MV-4-11 (cell line): ENCODE measurements at regions not wholly inside any gene's neighbourhood (a gene's known extent, or its start where the extent isn't known, plus 50 kb on each side); places are given as distances from the start of the nearest gene placed in this dataset.

Experiments used
- DNase-seq: peaks from one replicate; lab custom pipeline; 2025; lab: John Stamatoyannopoulos, UW

GRCh38 chr4:62360156-62360545 is 1160.0 kb downstream of the ADGRL3 start:
- no peak for DNase-seq

- DNase-seq, result no peak
Measured at GRCh38 chr4:62359441-62360155, 1159.5 kb downstream of the ADGRL3 start.

- no peak for DNase-seq
Measured at GRCh38 chr4:62344915-62345314, 1144.8 kb downstream of the ADGRL3 start.

- no peak for DNase-seq
Measured at GRCh38 chr4:62344474-62344873, 1144.3 kb downstream of the ADGRL3 start.

GRCh38 chr4:62342346-62342745 is 1142.2 kb downstream of the ADGRL3 start:
- DNase-seq, result no peak

- no peak for DNase-seq
Measured at GRCh38 chr4:62328526-62328925, 1128.4 kb downstream of the ADGRL3 start.

- DNase-seq, result no peak
Measured at GRCh38 chr4:62327612-62328297, 1127.6 kb downstream of the ADGRL3 start.

GRCh38 chr4:62324215-62324614 is 1124.1 kb downstream of the ADGRL3 start:
- no peak for DNase-seq

- DNase-seq, result no peak
Measured at GRCh38 chr4:62320612-62321011, 1120.5 kb downstream of the ADGRL3 start.

GRCh38 chr4:62302710-62303109 is 1102.6 kb downstream of the ADGRL3 start:
- no peak for DNase-seq

GRCh38 chr4:62301500-62301899 is 1101.4 kb downstream of the ADGRL3 start:
- no peak for DNase-seq

- no peak for DNase-seq
Measured at GRCh38 chr4:62293551-62293950, 1093.4 kb downstream of the ADGRL3 start.

- DNase-seq, result no peak
Measured at GRCh38 chr4:62292911-62293310, 1092.8 kb downstream of the ADGRL3 start.

- no peak for DNase-seq
Measured at GRCh38 chr4:62288808-62289541, 1088.8 kb downstream of the ADGRL3 start.

- DNase-seq, result no peak
Measured at GRCh38 chr4:62285026-62285425, 1084.9 kb downstream of the ADGRL3 start.

GRCh38 chr4:62279689-62280088 is 1079.6 kb downstream of the ADGRL3 start:
- DNase-seq, result no peak

- DNase-seq, result peak; percentile 8
Measured at GRCh38 chr4:62275470-62275869, 1075.3 kb downstream of the ADGRL3 start.

- DNase-seq, result no peak
Measured at GRCh38 chr4:62274782-62275181, 1074.7 kb downstream of the ADGRL3 start.

GRCh38 chr4:62271107-62271506 is 1071.0 kb downstream of the ADGRL3 start:
- DNase-seq, result no peak

- no peak for DNase-seq
Measured at GRCh38 chr4:62269918-62270317, 1069.8 kb downstream of the ADGRL3 start.

- no peak for DNase-seq
Measured at GRCh38 chr4:62263454-62263853, 1063.3 kb downstream of the ADGRL3 start.

GRCh38 chr4:62262676-62263075 is 1062.5 kb downstream of the ADGRL3 start:
- DNase-seq, result no peak

GRCh38 chr4:62260254-62260653 is 1060.1 kb downstream of the ADGRL3 start:
- no peak for DNase-seq
